Thyroid gland (tissue), 4 donors: ENCODE measurements at regions not wholly inside any gene's neighbourhood (a gene's known extent, or its start where the extent isn't known, plus 50 kb on each side); places are given as distances from the start of the nearest gene placed in this dataset.

ENCODE experiments used
- POLR2A ChIP-seq, 2 donors: fragments of 450-650 bp; IDR thresholded peaks; one replicate each; pipeline ENCODE4 v1.6.1; 2017; ENCODE audit warnings: antibody characterized with exemption in 2 of 2, mild to moderate bottlenecking in 2 of 2, moderate library complexity in 1 of 2
- TF ChIP-seq, protein P1 (sequence below), 6 experiments: fragments of 200-600 bp in 3 of 6; fragments of 450-650 bp in 3 of 6; sonication (generic) in 3 of 6; IDR thresholded peaks; one replicate each; pipeline ENCODE4 v1.5.1; 2016 to 2019; ENCODE audit warnings: antibody characterized with exemption in 6 of 6, mild to moderate bottlenecking in 2 of 6, inconsistent platforms in 1 of 6, moderate library complexity in 1 of 6

DNA sequence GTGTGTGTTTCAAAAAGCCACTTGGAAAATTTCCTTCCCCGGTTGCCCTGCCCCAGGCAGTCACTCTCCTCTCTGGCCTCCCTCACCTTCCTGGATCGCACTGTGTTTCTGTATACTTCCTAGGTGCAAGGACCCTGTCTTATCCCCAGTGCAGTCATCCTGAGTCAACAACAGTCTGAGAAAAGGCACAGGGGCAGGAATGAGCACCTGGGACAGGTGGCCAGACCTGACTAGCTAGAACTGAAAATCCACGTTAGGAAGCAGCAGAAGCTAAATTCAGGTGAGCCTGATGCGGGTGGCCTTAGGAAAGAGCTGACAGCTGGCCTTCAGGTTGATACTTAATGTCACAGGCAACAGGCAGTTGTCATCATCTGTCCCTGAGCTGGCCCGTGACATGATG, 62.9 kb upstream of the VGLL4 start:
- TF ChIP-seq, protein P1, sequence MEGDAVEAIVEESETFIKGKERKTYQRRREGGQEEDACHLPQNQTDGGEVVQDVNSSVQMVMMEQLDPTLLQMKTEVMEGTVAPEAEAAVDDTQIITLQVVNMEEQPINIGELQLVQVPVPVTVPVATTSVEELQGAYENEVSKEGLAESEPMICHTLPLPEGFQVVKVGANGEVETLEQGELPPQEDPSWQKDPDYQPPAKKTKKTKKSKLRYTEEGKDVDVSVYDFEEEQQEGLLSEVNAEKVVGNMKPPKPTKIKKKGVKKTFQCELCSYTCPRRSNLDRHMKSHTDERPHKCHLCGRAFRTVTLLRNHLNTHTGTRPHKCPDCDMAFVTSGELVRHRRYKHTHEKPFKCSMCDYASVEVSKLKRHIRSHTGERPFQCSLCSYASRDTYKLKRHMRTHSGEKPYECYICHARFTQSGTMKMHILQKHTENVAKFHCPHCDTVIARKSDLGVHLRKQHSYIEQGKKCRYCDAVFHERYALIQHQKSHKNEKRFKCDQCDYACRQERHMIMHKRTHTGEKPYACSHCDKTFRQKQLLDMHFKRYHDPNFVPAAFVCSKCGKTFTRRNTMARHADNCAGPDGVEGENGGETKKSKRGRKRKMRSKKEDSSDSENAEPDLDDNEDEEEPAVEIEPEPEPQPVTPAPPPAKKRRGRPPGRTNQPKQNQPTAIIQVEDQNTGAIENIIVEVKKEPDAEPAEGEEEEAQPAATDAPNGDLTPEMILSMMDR (IDR thresholded peaks at IDR 0.05): no peak
- TF ChIP-seq POLR2A (IDR thresholded peaks at IDR 0.05): no peak
